T-helper 1 cell treated with Interleukin-12 subunit alpha and Interleukin-12 subunit beta and Interleukin-4 antibody, amounts not matched to agents 30 ng/mL and 1 ng/mL, for 36 hours (primary cell): ENCODE measurements at regions not wholly inside any gene's neighbourhood (a gene's known extent, or its start where the extent isn't known, plus 50 kb on each side); places are given as distances from the start of the nearest gene placed in this dataset.
"Not testable (repeated sequence)": the region's sequence is repeated elsewhere in the genome, so short reads cannot be mapped to it uniquely, and the experiment has no call there.

ENCODE experiments used
- intact Hi-C: fragments of 100-400 bp; cut with micrococcal nuclease; formaldehyde crosslinking; loops from one replicate; pipeline ENCODE4 v1.15.1; 2024

- intact Hi-C loops: no loop called here
Measured at GRCh38 chr4:188915175-188915574, 775.9 kb downstream of the TRIML1 start.

DNA sequence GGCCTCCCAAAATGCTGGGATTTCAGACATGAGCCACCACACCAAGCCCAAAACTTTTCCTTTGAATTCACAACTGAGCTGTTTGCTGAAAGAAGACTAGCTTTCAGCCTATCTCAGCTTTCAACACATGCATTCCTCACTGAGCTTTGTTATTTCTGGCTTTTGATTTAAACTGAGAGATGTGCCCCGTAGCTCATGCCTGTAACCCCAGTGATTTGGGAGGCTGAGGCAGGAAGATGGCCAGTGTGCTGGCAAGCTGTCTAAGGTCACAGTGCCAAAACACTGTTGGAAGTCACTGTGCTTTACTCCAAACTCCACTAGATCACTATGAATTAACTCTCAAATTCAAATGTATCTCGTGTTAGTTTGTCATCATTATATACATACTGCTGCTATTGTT is 779.5 kb downstream of the TRIML1 start:
- intact Hi-C loops: no loop called here

- intact Hi-C loops: no loop called here
Measured at GRCh38 chr4:188930822-188931221, 791.6 kb downstream of the TRIML1 start.

DNA sequence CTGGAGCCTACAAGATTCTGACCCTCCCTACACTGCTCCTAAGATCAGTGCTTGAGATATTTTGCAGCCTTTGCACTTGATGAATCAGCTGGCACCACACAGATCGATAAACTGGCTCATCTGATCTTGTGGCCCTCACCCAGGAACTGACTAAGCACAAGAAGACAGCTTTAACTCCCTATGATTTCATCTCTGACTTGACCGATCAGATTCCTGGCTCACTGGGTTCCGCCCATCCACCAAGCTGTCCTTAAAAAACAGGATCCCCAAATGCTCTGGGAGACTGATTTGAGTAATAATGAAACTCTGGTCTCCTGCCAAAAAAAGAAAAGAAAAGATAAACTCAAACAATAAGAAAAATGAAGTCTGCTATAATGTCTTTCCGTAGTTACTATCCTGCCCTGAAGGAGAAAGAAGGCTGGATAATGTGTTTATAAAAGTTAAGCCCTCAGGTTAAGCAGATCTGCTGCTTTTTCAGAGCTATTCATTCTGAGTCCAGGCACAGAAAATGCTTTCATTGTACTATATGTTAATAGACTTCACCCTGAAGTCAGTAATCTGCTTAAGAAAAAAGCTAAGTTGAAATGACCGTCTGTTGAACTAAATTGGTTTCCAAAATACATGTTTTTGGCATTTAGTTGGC is 795.2 kb downstream of the TRIML1 start:
- intact Hi-C loops: no loop called here

DNA sequence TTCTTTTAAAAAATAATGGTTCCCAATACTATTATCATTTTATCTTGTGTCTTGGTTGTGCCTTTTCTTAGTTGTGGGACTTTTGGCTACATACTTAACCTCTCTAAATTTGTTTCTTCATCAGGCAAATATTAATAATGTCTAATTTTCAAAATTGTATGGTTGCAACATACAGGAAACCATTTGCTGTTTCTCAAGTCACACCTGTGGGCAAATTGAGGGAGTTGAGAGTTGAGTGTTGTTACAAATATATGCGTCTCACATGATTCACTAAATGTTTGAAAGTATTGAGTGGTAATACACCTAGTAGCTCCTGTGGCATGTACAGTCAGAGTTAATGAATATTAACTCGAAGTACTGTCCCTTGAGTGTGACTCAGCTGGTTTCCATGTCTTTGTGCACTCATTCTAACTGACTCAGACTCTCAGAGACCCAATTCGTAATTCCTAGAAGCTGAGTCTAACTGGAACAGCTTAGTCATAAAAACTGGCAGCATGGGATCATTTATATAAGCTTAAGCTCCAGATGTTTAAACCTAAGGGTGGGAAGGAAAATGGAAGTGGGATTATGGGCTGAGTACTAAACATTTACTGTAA is 802.4 kb downstream of the TRIML1 start:
- intact Hi-C loops: no loop called here

GRCh38 chr4:188942606-188943005 is 803.4 kb downstream of the TRIML1 start:
- intact Hi-C loops: no loop called here

DNA sequence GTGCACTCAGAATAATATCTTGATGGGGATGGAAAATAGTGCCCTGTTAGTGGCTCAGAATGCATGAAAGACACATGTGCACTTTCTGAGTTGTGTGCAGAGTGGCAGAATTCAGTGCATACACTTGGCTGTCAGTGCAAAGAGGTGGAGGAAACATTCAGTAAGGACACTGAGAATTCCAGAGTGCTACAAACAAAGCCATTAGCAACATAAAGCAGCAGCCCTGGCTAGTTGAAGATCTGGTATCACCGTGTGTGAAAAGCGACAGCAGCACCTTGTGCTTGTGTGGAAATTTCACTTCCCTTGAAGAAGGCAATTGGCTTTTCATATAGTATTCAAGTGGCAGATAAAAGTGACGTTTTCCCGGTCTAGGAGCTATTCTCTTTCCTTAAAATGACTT is 810.4 kb downstream of the TRIML1 start:
- intact Hi-C loops: no loop called here

GRCh38 chr4:188955066-188955465 is 815.8 kb downstream of the TRIML1 start:
- intact Hi-C loops: no loop called here

DNA sequence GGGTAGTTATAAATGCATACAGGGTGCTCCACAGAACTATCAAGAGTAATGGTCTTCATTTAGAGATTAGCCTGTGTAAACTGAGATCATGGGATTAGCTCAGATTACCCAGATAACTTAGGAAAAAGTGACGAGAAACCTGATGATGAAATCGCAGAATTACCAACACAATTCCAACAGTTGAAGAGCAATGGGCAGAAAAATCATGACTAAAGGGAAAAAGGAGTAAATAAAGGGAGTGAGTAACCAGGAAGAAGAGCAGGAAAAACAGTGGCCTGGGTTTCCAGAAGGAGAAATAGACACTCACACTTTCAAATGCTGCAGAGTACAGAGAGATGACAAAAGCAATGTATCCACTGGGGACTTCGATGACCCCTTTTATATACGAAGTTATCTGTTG is 817.3 kb downstream of the TRIML1 start:
- intact Hi-C loops: no loop called here

DNA sequence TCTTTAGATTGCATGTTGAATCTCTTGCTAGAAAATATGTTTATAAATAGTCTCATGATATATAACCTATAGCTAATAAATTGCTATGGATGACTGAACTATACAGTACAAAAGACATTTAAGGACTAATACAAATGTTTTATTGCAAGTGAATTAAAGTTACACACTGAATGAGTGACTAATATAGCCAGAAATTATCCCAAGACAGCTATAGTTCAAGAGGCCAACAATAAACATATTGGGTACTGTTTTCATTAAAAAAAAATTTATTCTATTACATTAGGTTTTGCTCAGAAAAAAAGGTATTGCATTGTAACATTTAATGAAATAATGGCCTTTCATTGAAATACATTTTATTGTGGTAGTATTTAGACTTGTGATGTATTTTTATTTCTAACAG is 819.1 kb downstream of the TRIML1 start:
- intact Hi-C loops: no loop called here

DNA sequence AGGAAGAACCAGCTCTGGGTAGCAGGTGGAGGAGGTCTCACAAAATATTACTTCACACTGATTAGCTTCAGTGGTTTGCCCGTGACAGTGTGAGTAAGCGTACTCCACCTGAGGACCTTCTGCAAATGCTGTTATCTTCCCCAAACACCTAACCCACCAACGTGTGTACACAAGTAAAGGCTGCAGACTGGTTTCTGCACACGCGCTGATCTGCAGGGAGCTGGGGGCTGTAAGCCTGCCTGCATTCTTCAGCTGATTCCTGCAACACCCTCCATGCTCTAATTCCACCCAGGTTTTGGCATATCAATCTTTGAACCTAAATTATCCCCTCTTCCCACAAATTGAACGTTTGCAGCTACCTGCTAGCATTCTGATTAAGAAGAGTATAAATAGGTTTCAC is 820.2 kb downstream of the TRIML1 start:
- intact Hi-C loops: no loop called here

- intact Hi-C loops: no loop called here
Measured at GRCh38 chr4:188960411-188961093, 821.3 kb downstream of the TRIML1 start.

GRCh38 chr4:188971125-188971524 is 831.9 kb downstream of the TRIML1 start:
- intact Hi-C loops: no loop called here

GRCh38 chr4:188975271-188975670 is 836.0 kb downstream of the TRIML1 start:
- intact Hi-C loops: no loop called here

DNA sequence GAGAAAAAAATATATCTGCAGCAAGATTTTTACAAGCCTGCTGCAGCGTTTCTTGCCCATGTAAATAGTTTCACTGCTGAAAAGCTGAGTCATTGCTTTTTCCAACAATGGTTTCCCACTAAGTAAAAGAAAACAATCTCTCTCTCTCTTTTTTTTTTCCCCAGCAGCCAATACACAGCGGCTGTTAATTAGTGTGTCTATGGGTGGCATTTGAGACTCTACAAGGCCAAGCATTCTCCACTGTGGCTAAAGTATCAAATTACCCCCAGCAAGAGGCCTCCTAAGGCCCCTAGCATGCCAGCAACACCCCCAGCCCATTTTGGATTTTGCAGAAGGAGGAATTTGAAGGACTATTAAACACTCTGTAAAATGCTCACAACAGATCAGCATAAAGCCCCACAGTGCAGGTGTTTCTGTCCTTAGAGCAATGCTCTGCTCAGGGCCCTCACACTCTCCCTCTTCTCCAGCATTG is 837.4 kb downstream of the TRIML1 start:
- intact Hi-C loops: no loop called here

DNA sequence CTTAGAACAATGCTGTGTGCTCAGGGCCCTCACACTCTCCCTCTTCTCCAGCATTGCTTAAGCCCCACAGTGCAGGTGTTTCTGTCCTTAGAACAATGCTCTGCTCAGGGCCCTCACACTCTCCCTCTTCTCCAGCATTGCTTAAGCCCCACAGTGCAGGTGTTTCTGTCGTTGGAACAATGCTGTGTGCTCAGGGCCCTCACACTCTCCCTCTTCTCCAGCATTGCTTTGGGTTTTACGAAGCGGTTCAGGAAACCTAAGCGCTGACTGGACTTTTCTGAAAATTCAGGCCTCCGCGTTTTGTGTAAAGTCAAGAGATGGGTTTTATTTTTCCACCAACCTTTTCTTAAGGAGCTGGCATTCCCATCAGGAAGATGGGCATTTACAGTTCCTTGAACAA is 838.0 kb downstream of the TRIML1 start:
- intact Hi-C loops: not testable (repeated sequence)

GRCh38 chr4:188984518-188984917 is 845.3 kb downstream of the TRIML1 start:
- intact Hi-C loops: no loop called here

DNA sequence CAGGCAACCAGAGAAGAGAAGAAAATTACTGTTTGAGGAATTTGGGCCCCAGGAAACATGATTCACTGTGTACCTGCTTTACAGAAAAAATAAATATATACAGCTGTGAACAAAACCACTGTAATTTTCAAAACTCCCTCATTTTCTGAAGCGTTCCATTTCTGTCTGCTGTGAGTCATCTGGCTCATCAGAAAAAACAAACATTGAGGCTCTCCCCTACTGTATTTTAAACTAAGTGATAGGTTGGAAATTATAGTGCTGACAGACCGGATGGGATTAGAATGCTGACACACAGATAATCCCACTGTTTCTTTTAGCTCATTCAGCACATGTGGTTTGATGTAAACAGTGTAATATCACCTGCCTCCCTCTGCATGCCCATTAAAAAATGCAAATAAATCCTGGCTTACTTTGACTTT is 847.0 kb downstream of the TRIML1 start:
- intact Hi-C loops: no loop called here

GRCh38 chr4:188987011-188987410 is 847.8 kb downstream of the TRIML1 start:
- intact Hi-C loops: no loop called here

DNA sequence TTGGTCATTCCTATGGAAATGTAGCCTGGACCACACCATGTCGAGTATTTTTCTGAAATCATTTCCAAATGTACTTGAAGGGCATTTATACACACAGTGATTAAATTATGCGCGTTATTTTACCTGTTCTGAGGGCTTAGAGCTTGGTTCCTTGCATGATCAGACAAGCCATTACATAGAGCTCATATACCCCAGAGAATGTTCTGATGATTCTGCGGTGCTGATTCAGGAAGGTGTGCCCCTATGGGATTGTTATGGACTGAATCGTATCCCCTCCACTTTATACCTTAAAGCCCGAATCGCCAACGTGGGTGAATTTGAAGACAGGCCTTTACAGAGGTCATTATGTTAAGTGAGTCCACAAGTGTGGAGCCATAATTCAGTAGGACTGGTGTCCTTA is 848.9 kb downstream of the TRIML1 start:
- intact Hi-C loops: no loop called here

DNA sequence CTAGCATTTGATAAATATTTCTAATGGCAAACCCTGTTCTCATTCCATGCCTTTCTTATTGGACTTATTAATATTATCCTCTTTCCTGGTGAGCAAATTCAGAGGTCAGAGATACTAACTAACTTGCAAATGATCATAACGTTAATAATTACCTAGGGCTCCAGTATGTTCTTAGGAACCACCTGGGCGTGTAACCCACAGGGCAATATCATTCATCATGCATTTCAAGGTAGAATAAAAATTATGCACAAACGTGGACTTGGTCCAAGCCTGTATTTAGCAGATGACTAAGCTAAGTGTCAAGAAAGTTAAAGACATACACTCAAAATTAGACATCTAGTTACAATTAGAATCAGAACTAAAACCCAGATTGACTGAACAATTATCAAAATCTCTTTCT is 850.1 kb downstream of the TRIML1 start:
- intact Hi-C loops: no loop called here

GRCh38 chr4:188992706-188993105 is 853.5 kb downstream of the TRIML1 start:
- intact Hi-C loops: no loop called here

- intact Hi-C loops: no loop called here
Measured at GRCh38 chr4:188993871-188994270, 854.6 kb downstream of the TRIML1 start.
